Choroid plexus epithelial cell (primary cell): ENCODE measurements at regions not wholly inside any gene's neighbourhood (a gene's known extent, or its start where the extent isn't known, plus 50 kb on each side); places are given as distances from the start of the nearest gene placed in this dataset.
"Not testable (repeated sequence)": the region's sequence is repeated elsewhere in the genome, so short reads cannot be mapped to it uniquely, and the experiment has no call there.

Experiments
- DNase-seq: peaks from one replicate; pipeline ENCODE4 v3.0.0-alpha.2; 2010; ENCODE audit warnings: low read depth
- H3K4me3 ChIP-seq: 2 replicates; pipeline ENCODE4 v1.5.1; 2011; ENCODE audit warnings: low read depth, mild to moderate bottlenecking, control low read depth, low read length, moderate library complexity
- CTCF ChIP-seq: conservative IDR thresholded peaks from 2 replicates; pipeline ENCODE4 v1.5.1; 2011; ENCODE audit warnings: low read depth, mild to moderate bottlenecking, control low read depth, inconsistent platforms, low read length, moderate library complexity

DNA sequence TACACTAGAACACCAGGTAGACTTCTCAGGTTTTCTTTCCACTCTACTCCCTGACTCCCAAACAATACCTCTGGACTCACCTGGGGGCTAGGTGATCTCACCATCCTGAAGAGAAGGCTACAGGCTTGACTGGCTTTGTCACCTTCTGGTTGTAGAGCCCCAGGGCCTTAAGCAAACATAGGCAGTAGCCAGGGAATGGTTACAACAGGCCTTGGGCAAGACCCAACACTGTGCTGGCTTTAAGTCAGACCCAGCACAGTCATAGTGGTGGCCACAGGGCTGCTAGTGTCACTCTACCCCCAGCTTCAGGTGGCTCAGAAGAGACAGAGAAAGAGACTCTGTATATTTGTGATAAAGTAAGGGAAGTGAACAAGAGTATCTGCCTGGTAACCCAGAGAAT lies 118.1 kb upstream of the EMCN start:
- TF ChIP-seq CTCF = no peak
- H3K4me3 ChIP-seq = no peak overlapping the region
- no peak for DNase-seq

DNA sequence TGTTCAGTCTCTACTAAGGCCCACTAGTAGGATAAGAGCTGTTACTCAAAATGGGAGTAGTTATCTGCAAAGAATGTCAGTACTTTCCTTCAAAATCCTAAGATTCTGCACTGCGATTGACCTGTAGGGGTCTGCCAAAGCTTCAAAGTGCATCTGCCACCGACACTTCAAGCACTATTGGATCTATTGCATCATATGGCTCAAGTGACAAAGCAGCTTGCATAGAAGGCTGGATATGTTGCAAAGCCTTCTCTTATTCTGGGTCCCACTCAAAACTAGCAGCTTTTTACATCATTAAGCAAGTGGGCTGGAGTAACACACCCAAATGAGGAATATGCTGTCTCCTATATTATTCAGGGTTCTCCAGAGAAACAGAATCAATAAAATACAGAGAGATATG lies 115.4 kb upstream of the EMCN start:
- DNase-seq = no peak
- H3K4me3 ChIP-seq = no peak overlapping the region
- TF ChIP-seq CTCF = no peak

DNA sequence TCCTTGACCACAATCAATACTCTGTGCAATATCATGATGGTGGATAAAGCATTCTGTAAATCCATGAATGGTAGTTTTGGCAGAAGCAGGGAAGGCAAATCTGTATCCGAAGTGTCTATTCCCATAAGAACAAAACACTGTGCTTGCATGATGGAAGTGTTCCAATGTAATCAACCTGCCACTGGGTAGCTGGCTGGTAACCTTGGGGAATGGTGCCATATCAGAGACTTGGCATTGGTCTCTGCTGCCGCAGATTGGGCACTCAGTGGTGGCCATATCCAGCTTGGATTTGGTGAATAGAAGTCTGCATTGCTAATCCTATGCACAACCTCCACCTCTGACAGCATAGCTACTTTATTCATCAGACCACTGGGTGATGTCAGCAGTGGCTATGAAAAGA lies 114.3 kb upstream of the EMCN start:
- no peak overlapping the region for H3K4me3 ChIP-seq
- no peak for TF ChIP-seq CTCF

GRCh38 chr4:100631281-100631968 lies 113.6 kb upstream of the EMCN start:
- TF ChIP-seq CTCF = no peak
- DNase-seq = no peak
- no peak overlapping the region for H3K4me3 ChIP-seq

More for the DNA sequence above, 114.3 kb upstream of the EMCN start:
- no peak for DNase-seq

- no peak overlapping the region for H3K4me3 ChIP-seq
- no peak for DNase-seq
- TF ChIP-seq CTCF = no peak
Observed at GRCh38 chr4:100630341-100630740, 112.5 kb upstream of the EMCN start.

DNA sequence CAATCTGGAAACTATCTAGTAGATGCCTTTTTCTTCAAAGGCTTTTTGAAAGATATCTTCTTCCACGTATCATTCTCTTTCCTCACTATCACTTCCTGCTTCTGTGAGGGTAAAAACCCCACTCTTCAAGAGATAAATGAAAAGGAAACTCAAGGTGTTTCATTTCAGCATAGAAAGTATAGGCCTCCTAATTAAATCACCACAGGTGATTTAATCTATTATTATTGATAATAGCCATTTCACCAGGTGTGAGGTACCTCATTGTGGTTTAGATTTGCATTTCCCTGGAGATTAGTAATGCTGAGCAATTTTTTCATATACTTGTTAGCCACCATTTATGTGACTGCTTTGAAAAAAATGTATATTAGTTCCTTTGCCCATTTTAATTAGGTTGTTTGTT lies 92.0 kb upstream of the EMCN start:
- no peak overlapping the region for H3K4me3 ChIP-seq
- no peak for DNase-seq
- TF ChIP-seq CTCF = no peak

- DNase-seq, H3K4me3 ChIP-seq: not testable (repeated sequence)
Observed at GRCh38 chr4:100608651-100609050, 90.8 kb upstream of the EMCN start.
